SHP77 treated with DMSO at 0.1 percent for 48 hours (cell line): ENCODE measurements at regions not wholly inside any gene's neighbourhood (a gene's known extent, or its start where the extent isn't known, plus 50 kb on each side); places are given as distances from the start of the nearest gene placed in this dataset.

Experiments used
- DNase-seq: peaks from one replicate; lab custom pipeline; 2025; lab: John Stamatoyannopoulos, UW

- no peak for DNase-seq
Measured at GRCh38 chr22:49075150-49075549, 752.5 kb downstream of the BRD1 start.

- no peak for DNase-seq
Measured at GRCh38 chr22:49073873-49074417, 753.7 kb downstream of the BRD1 start.

GRCh38 chr22:49072996-49073645 lies 754.6 kb downstream of the BRD1 start:
- no peak for DNase-seq

- DNase-seq = no peak
Measured at GRCh38 chr22:49070501-49070900, 757.2 kb downstream of the BRD1 start.

DNA sequence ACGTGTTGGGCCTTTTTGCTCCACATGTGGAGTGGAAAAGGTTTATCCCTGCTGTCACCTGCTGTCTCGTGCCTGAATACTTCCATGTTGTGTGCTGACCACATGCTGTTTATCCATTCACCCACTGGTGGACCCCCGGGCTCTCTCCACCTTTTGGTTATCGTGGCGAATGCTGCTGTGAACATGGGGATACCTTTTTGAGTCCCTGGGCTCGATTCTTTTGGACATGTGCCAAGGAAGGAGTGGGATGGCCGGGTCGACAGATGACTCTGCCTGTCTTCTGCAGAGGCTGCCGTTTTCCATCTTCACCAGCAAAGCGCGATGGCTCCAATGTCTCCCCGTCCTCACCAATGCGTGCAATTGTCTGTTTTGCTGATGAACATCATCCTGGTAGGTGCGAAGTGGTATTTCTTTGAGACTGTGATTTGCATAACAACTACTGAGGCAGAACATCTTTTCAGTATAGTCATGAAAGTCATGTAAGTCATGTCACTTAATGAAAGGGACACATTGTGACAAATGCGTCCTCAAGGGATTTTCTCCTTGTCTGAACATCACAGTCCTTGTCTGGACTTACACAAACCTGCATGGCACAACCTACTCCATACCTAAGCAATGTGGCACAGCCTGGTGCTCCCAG lies 758.7 kb downstream of the BRD1 start:
- no peak for DNase-seq

DNA sequence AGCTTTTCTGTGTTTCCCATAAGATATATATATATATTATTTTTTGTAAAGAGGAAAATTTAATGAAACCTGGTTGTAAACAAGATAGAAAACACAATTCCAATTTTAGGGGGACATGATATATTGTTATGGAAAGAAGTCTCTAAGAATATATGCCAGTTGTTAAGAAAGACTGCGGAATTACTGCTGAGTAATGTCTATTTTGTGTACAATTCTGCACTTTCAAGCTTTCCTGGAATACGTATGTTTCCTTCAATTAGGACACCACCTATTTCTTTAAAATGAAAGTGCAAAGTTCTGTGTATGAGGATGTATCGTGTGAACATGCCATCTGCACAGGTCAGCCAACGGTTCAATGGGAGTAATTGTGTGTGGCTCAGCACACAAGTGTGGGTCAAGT lies 760.2 kb downstream of the BRD1 start:
- DNase-seq = no peak

GRCh38 chr22:49066619-49067018 lies 761.1 kb downstream of the BRD1 start:
- no peak for DNase-seq

GRCh38 chr22:49064836-49065235 lies 762.8 kb downstream of the BRD1 start:
- no peak for DNase-seq

DNA sequence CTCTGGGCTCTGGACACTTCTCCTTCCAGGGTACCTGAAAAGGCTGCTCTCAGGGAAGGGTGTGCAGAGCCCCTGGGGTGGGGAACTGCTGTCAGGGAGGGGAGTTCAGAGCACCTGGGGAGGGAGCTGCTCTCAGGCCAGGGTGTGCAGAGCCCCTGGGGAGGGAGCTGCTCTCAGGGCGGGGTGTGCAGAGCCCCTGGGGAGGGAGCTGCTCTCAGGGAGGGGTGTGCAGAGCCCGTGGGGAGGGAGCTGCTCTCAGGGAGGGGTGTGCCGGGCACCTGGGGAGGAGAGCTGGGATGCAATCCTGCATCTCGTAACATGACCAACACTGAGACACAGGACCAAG lies 764.2 kb downstream of the BRD1 start:
- no peak for DNase-seq

DNA sequence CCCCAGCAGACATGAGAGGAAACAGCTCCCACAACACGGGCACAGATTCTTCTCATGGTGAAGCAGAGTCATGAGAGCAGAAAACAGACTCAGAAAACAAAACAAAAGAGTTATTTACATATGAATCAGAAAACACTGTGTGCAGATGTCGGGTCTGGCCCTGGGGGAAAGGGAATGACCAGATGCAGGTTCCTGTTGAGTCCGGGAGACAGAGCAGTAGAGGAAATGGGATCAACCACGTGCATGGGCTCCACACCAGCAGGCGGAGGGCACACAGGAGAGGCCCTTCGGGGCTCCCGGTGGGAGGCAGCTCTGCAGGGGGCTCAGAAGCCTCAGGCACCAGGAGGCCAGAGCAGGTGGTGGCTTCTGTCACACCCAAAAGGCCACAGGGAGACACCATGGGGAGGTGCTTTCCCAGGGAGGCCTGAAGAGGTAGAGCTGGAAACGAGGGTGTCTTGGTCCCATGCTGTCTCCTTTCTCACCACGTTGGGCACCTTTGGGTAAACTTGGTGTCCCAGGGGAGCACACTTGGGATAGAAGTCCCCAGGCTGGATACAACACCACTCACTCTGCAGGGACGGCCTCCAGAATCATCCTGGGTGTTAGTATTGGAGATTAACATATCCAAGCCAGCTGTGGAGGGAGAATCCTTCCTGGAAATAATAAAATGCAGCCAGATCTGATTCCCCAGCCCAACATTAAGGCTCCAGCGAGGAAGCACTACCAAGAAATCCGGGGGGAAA lies 764.7 kb downstream of the BRD1 start:
- DNase-seq = no peak

DNA sequence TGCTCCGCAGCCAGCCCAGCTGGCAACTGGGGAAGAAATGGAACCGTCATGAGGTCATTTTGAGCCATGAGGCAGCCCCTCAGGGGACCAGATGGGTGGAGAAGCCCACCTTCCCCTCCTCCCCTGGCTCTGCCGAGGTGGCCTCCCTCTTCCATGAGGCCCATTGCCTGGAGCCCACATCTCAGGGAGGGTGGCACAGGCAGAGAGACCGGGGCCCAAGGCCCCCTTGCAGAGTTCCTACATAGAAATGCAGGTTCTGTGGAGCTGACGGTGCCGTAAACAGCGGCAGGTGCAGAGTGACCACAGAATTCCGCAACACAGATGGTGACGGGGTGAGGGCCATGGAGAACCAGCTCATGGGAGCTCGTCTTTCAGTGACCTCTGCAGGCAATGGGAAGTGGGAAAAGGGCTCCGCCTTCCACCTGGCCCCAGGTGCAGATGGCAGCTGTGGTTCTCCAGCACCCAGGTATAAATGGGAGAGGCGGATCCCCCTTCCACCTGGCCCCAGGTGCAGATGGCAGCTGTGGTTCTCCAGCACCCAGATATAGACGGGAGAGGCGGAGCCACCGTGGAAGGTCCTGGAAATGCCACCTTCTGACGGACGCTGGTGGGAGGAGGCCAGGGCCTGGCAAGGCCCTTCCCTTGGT lies 765.4 kb downstream of the BRD1 start:
- no peak for DNase-seq

DNA sequence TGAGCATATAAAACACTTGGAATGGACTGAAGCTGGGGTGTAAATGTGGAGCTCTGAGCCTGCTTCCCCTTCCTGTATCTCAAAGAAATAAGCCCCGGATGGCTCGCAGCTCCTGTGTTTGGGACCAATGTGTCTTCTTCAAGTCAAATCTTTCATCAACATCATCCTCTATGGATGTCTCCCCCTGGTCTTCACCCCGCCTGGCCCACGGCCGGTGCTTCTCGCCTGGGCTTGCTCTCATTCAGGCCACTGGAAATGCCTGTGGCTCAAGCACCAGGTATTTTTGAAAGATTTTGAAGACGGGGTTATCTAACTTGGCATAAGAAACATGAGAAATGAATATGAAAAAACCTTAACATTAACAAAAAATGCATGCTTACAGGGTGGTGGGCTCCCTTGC lies 769.8 kb downstream of the BRD1 start:
- no peak for DNase-seq

GRCh38 chr22:49056301-49056700 lies 771.4 kb downstream of the BRD1 start:
- DNase-seq = no peak

GRCh38 chr22:49055406-49055805 lies 772.3 kb downstream of the BRD1 start:
- no peak for DNase-seq

DNA sequence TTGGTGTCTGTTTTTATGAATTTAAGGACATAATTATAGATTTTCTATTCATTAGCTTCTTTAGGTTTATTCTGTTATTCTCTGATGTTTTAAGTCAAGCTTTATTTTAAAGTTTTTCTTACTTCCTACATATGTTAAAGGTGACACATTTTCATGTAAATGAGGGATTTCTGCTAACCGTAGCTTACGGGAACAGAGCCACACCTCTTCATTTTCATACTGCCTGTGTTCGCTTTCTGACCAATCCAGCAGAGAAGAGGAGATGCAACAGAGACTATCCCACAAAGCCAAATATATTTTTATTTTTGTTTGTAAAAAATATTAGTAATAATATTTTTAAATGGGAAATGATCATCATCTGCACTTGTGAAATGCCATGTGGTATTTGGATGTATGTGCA lies 774.1 kb downstream of the BRD1 start:
- no peak for DNase-seq

DNA sequence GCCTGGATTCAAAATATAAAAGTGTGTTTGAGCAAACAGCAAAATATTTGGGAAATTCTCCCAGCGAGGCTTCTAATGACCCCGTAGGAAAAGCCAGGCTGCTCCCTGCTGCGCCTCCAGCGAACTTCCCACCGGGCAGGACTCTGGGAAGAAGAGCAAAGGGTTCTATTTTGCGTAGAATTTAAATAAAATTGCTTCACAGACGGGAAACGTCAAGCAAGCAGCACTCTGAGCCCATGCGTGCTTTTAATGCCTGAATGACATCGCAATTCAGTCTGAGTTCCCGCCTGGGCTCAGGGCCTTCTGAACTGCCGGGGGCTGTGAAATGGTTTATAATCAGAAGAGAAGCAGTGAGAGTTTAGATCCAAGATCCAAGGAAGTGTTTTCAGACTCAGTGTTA lies 775.1 kb downstream of the BRD1 start:
- DNase-seq = no peak

DNA sequence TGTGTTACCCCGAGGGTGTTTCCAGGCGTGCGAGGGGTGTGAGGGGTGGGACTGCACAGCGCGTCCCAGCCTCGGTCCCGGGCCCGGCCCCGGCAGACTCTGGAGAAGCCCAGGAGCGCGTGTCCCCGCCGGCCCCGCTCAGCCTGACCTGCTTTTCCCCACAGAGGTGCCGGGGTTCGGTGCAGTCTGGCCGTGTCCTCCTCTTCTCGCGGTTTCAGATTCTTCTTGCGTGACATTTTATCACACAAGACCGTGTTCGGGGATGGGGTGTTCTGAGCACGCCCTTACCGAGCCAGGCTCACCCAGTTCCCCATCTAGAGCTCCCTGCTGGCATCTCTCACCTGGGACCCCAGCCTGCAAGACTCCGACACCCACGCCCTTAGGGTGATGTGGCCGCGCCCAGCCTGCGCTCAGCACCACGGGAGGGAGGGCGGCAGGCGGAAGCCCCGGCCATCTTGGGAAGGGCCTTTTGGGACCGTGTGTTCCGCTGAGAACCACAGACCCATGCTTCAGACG lies 775.6 kb downstream of the BRD1 start:
- DNase-seq = peak; percentile 53

DNA sequence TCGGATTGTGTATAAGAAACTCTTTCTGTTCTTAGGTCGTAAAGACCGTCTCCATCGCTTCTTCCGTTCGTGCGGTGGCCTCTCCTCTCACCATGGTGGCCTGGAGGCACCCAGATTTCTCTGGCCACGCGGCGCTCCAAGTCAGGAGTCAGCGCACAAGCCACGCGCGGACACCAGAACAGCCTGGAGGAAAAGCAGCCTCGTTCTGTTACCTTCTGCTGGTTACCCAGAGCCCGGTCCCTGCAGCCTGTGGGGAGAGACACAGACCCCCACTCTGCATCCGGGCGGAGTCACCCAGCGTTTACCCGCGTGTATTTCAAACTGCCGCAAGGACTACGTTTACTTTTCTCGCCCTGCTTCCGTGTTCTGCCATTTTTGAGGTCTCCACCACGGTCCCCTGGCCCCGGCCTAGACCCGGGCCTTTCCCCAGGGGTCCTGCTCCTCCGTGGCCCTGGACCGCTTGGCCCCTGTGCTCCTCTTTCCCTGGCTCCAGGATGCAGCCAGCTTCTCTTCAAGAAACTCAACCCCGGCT lies 776.1 kb downstream of the BRD1 start:
- no peak for DNase-seq

DNA sequence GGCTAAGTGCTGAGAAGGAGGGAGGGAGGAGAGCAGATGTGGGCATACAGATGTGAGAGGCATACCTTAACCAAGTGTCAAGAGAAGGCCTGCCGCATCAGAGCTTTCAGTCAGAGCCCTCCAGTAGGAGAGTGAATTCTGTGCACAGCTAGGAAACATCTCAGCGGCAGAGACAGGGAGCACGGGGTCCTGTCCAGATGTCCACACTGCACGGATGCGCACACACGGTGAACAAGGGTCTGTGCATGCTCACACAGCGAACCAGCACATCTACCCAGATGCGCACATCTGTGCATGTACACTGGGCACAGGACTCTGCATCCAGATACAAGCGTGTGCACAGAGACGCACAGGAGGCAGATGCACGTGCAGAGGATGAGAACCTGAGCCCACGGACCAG lies 778.0 kb downstream of the BRD1 start:
- DNase-seq = no peak

DNA sequence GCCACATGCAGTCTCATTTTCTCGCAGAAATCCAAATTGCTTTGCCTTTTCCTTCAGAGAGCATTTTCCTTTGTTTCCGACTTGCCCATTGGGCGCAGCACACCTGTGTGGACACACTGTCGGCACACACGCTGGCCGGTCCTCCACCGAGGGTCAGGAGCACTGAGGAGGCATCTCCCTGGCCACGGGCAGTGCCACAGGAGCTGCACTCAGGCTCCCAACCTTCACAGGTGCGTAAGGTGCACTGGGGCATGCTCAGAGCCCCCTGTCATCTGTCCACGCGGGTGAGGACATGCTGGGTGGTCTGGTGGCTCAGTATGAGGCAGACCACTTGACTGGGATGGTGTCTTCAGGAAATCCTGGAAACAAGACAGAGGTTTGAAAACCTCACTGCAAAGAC lies 779.1 kb downstream of the BRD1 start:
- no peak for DNase-seq

DNA sequence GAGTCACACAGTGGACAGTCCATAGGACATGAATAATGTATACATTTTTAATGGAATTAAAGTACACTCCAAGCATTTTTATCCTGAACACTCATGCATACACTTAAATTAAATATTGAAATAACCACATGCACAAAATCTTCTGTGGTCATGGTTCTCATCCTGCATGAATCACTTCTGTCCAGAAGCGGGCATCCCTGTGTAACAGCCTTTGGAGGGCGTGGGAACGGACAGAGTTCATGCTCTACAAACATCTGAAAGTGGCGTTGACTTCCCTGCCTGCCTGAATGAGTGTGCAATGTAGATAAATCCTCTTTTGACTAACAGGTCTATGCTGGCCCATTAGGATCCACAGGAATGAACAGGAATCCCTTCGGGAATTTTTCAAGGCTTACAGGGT lies 780.2 kb downstream of the BRD1 start:
- DNase-seq = no peak
